ENCODE measurements at regions not wholly inside any gene's neighbourhood (a gene's known extent, or its start where the extent isn't known, plus 50 kb on each side); places are given as distances from the start of the nearest gene placed in this dataset.

DNA sequence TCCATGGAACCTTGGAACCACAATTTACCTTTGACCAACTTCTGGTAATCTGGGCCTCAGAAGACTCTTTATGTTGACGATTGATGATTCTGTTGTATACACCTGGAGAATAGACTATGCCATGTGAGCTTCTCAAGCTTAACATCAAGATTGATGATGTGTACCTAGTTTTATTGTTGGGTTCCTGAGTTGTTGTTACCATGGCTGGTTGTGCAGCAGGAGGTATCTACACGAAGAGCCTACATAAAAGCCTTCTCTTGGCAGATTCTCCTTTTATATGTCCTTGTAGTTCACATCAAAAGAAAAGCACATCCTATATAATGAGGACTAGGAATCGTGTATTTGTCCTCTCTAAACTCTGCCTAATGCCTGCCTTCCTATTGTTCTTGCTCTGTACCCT lies 272.0 kb downstream of the DTHD1 start:
- peaks cover under 1% of the 10 kb centered on the region for H3K27me3 Mint-ChIP-seq
- H3K36me3 Mint-ChIP-seq (ENCODE audit: low read depth) = no peaks in the 10 kb centered on the region
- CTCF ChIA-PET = no interaction called here
- no peaks in the 10 kb centered on the region for H3K9me3 Mint-ChIP-seq
- H3K4me1 Mint-ChIP-seq (ENCODE audit: low read depth) = peaks cover 10% of the 10 kb centered on the region
- no peak for DNase-seq
- intact Hi-C loops (cut with micrococcal nuclease) = no loop called here
- H3K27ac Mint-ChIP-seq = no peak overlapping the region
- ATAC-seq = no peak
- TF ChIP-seq, protein P1, sequence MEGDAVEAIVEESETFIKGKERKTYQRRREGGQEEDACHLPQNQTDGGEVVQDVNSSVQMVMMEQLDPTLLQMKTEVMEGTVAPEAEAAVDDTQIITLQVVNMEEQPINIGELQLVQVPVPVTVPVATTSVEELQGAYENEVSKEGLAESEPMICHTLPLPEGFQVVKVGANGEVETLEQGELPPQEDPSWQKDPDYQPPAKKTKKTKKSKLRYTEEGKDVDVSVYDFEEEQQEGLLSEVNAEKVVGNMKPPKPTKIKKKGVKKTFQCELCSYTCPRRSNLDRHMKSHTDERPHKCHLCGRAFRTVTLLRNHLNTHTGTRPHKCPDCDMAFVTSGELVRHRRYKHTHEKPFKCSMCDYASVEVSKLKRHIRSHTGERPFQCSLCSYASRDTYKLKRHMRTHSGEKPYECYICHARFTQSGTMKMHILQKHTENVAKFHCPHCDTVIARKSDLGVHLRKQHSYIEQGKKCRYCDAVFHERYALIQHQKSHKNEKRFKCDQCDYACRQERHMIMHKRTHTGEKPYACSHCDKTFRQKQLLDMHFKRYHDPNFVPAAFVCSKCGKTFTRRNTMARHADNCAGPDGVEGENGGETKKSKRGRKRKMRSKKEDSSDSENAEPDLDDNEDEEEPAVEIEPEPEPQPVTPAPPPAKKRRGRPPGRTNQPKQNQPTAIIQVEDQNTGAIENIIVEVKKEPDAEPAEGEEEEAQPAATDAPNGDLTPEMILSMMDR (IDR thresholded peaks at IDR 0.05) = no peak
- no peak overlapping the region for H3K4me3 Mint-ChIP-seq
- POLR2A ChIA-PET = no interaction called here

DNA sequence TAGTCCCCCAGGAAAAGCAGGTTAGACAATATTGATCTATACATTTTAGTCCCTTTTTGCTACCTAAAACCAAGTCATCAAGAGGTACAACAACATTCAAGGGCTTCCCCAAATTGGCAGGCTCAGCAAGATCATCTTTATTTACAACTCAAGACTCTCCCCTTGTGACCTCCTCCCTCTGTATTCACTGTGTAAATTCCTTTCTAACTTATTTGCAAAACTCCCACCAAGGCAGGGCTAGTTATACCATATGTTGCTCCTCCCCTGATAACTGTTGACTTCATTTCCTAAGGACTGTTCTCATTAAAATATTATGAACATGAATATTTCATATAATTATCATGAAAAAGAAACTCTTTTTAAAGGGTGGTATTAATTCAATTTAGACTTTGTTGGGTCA lies 275.6 kb downstream of the DTHD1 start:
- TF ChIP-seq, protein P1 (IDR thresholded peaks at IDR 0.05) = no peak
- no peak for DNase-seq
- Mint-ChIP-seq H3K27me3 (peaks cover 1% of the 10 kb centered on the region), H3K27ac (no peak overlapping the region), H3K4me3 (no peak overlapping the region), H3K4me1 (ENCODE audit: low read depth) (peaks cover 2% of the 10 kb centered on the region), H3K9me3 (no peaks in the 10 kb centered on the region), H3K36me3 (ENCODE audit: low read depth) (no peaks in the 10 kb centered on the region)
- ATAC-seq = no peak
- intact Hi-C loops (cut with micrococcal nuclease) = no loop called here
- POLR2A ChIA-PET = no interaction called here
- CTCF ChIA-PET = no interaction called here

DNA sequence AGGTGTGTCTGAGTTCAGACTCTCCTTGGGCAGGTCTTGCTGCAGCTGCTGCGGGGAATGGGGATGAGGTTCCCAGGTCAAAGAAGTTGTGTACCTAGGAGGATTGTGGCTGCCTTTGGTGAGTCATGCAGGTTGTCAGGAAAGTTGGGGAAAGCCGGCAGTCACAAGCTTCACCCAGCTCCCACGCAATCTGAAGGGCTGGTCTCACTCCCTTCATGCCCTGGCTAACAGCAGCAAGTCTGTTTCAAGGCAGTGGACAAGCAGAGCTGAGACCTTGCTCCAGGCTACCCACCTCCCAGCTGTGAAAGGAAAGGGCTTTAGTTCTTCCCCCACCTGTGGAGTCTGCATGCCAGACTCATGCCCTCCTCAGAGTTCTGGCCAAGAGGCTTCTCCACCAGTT lies 287.2 kb downstream of the DTHD1 start:
- TF ChIP-seq, protein P1 (IDR thresholded peaks at IDR 0.05) = no peak
- H3K4me3 Mint-ChIP-seq = no peak overlapping the region
- no peak overlapping the region for H3K27ac Mint-ChIP-seq
- ATAC-seq (no peak), DNase-seq (no peak)
- intact Hi-C loops (cut with micrococcal nuclease) = no loop called here
- H3K9me3 Mint-ChIP-seq = no peaks in the 10 kb centered on the region
- H3K27me3 Mint-ChIP-seq = no peaks in the 10 kb centered on the region
- H3K4me1 Mint-ChIP-seq (ENCODE audit: low read depth) = no peaks in the 10 kb centered on the region
- H3K36me3 Mint-ChIP-seq (ENCODE audit: low read depth) = no peaks in the 10 kb centered on the region
- CTCF ChIA-PET = no interaction called here
- POLR2A ChIA-PET = no interaction called here

DNA sequence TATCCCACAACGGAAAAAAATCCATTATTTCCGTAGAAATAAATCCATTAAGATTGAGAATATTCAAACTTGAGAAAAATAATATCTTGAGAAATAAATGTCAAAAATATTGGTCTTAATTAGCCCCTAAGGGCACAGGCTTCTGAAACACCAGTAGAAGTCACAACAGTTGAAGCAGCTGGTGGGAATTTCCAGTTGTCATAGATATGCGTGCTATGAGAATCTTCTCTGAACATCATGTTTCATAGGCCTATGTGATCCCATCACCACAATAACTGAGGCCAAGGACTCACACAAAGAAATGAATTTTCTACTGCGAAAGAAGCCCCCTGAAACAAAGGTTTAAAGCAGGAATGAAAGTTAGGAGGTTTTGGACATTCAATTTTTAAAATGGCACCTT lies 292.0 kb downstream of the DTHD1 start:
- ChIA-PET CTCF (no interaction called here), POLR2A (interaction anchor here (0.7 kb wide), 1 partner anchor 1271 kb away, joined by 3 read pairs; no protein-coding TSS in a partner anchor)
- no peak for DNase-seq
- TF ChIP-seq, protein P1 (IDR thresholded peaks at IDR 0.05) = no peak
- no peaks in the 10 kb centered on the region for H3K36me3 Mint-ChIP-seq (ENCODE audit: low read depth)
- no peak for ATAC-seq
- H3K9me3 Mint-ChIP-seq = peaks cover 7% of the 10 kb centered on the region
- no peak overlapping the region for H3K27ac Mint-ChIP-seq
- intact Hi-C loops (cut with micrococcal nuclease) = no loop called here
- no peaks in the 10 kb centered on the region for H3K27me3 Mint-ChIP-seq
- no peak overlapping the region for H3K4me3 Mint-ChIP-seq
- H3K4me1 Mint-ChIP-seq (ENCODE audit: low read depth) = no peaks in the 10 kb centered on the region

DNA sequence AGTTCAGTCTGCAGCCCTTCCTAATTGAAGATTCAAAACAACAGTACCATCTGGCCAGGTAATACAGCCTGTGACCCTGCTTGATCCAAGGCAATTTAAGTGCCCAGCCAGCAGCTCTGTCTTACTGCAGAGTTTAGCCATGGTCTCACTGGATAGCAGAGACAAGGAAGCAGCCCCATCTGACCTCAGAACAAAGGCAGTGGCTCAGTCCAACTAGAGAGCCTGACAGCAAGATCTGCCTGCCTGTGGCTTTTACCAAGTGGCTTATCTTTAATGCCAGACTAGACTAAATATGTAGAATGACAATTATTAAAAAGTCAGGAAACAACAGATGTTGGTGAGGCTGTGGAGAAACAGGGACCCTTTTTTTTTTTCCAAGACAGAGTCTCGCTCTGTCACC lies 293.4 kb downstream of the DTHD1 start:
- Mint-ChIP-seq H3K4me3 (no peak overlapping the region), H3K36me3 (ENCODE audit: low read depth) (no peaks in the 10 kb centered on the region), H3K27ac (no peak overlapping the region), H3K27me3 (no peaks in the 10 kb centered on the region), H3K9me3 (peaks cover 7% of the 10 kb centered on the region), H3K4me1 (ENCODE audit: low read depth) (no peaks in the 10 kb centered on the region)
- no peak for DNase-seq
- TF ChIP-seq, protein P1 (IDR thresholded peaks at IDR 0.05) = no peak
- ATAC-seq = no peak
- ChIA-PET POLR2A (no interaction called here), CTCF (no interaction called here)
- intact Hi-C loops (cut with micrococcal nuclease) = no loop called here
